ENCODE measurements at regions not wholly inside any gene's neighbourhood (a gene's known extent, or its start where the extent isn't known, plus 50 kb on each side); places are given as distances from the start of the nearest gene placed in this dataset.
A peak's percentile ranks its signal among the peaks of the same experiment; 100 is the strongest.

DNA sequence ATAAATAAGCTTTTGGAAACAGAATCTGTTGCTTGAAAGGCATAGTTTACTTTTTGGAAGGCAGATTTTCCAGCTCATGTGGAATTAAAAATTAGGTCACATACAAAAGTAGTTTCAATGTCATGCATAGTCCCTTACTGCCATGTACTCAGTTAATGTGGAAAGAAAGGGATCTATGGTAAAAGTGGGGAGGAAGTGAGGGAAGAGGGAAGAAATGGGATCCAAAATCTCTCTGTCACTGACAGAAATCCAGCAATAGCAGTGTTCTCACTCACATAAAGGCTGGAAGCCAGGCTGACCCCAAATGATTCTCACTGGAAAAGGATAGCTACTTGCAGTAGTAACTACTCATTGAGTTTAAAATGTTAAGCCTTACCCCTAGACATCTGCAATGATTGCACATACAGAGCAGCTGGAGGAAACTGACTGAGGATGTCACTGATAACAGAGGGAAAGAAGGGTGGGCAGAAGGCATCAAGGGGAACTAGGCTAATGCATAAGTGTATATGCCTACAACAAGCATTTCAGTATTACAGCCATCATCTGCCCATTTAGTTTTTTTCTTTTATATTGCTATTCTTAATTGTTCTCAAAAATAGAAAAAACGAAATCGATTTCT is 445.6 kb downstream of the FAT4 start:
- TF ChIP-seq EZH2 (IDR thresholded peaks at IDR 0.05; ENCODE audit: low read length, missing control alignments): no peak
- TF ChIP-seq, protein P1, sequence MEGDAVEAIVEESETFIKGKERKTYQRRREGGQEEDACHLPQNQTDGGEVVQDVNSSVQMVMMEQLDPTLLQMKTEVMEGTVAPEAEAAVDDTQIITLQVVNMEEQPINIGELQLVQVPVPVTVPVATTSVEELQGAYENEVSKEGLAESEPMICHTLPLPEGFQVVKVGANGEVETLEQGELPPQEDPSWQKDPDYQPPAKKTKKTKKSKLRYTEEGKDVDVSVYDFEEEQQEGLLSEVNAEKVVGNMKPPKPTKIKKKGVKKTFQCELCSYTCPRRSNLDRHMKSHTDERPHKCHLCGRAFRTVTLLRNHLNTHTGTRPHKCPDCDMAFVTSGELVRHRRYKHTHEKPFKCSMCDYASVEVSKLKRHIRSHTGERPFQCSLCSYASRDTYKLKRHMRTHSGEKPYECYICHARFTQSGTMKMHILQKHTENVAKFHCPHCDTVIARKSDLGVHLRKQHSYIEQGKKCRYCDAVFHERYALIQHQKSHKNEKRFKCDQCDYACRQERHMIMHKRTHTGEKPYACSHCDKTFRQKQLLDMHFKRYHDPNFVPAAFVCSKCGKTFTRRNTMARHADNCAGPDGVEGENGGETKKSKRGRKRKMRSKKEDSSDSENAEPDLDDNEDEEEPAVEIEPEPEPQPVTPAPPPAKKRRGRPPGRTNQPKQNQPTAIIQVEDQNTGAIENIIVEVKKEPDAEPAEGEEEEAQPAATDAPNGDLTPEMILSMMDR (conservative IDR thresholded peaks at IDR 0.05 in 1 of 2, IDR thresholded peaks at IDR 0.05 in 1 of 2; ENCODE audit: low read depth in 1 of 2, low read length in 2 of 2): no peak
- H3K9ac ChIP-seq (ENCODE audit: insufficient read depth, low read length): no peak overlapping the region
- no peak for DNase-seq (ENCODE audit: low read depth in 2 of 2)
- H3K27ac ChIP-seq (ENCODE audit: insufficient read depth, low read length): no peak overlapping the region
- H3K79me2 ChIP-seq (ENCODE audit: control insufficient read depth, insufficient read depth, low read length): no peaks in the 10 kb centered on the region
- no peaks in the 10 kb centered on the region for H3K4me1 ChIP-seq (ENCODE audit: control insufficient read depth, extremely low read depth, insufficient read depth, low read length)
- H3K4me2 ChIP-seq (ENCODE audit: extremely low read depth, insufficient read depth, low read length): no peak overlapping the region
- H4K20me1 ChIP-seq (ENCODE audit: control insufficient read depth, extremely low read depth, insufficient read depth, low read length): no peaks in the 10 kb centered on the region
- H3K36me3 ChIP-seq (ENCODE audit: control insufficient read depth, insufficient read depth, low read length): no peaks in the 10 kb centered on the region
- no peaks in the 10 kb centered on the region for H3K9me3 ChIP-seq (ENCODE audit: control insufficient read depth, insufficient read depth, low read depth, low read length)
- peak overlapping the region; percentile 3 for H2AFZ ChIP-seq (ENCODE audit: low read length)
- no peak overlapping the region for H3K4me3 ChIP-seq (replicated peaks in 1 of 4; ENCODE audit: control extremely low read depth in 1 of 4, insufficient read depth in 1 of 4, low read depth in 3 of 4, low read length in 4 of 4)
- no peaks in the 10 kb centered on the region for H3K27me3 ChIP-seq (ENCODE audit: control insufficient read depth, insufficient read depth, low read length)

DNA sequence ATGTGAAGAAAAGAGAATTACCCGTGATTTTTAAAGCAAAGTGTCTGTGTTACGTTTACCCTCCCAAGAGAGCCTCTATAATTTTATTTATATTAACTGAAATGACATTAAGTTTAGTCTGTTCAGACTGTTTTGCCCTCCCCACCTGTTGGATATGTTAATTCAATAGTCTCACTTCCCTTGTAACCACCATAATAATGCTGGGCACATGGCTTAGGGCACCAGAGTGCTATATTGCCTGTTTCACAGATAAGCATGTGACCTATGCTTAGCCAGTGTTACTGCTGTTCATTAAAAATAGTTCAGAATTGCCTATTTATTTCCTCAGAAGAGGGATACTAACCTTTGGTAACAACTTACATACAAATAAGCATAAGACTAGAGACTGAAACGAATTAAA is 446.2 kb downstream of the FAT4 start:
- H2AFZ ChIP-seq (ENCODE audit: low read length): no peak overlapping the region
- no peak for DNase-seq (ENCODE audit: low read depth in 2 of 2)

DNA sequence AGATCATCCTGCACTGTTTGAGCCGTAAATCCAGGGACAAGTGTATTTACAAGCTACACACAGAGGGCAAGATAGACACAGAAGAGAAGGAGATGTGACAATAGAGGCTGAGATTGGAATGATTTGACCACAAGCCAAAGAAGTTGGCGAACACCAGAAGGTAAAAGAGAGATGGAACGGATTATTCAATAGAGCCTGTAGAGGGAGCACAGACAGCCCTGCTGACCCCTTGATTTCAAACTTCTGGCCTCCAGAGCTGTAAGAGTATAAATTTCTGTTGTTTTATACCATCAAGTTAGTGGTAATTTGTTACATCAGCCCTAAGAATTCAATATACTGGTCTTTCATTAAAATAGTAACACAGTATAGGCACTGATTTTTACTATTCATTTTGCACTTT is 447.8 kb downstream of the FAT4 start:
- TF ChIP-seq EZH2 (IDR thresholded peaks at IDR 0.05; ENCODE audit: low read length, missing control alignments): no peak
- TF ChIP-seq, protein P1 (conservative IDR thresholded peaks at IDR 0.05 in 1 of 2, IDR thresholded peaks at IDR 0.05 in 1 of 2; ENCODE audit: low read depth in 1 of 2, low read length in 2 of 2): peak in 1 of 2 donors; percentile 35
- no peak overlapping the region for H2AFZ ChIP-seq (ENCODE audit: low read length)
- no peaks in the 10 kb centered on the region for H3K4me1 ChIP-seq (ENCODE audit: control insufficient read depth, extremely low read depth, insufficient read depth, low read length)
- H3K4me2 ChIP-seq (ENCODE audit: extremely low read depth, insufficient read depth, low read length): no peak overlapping the region
- H3K36me3 ChIP-seq (ENCODE audit: control insufficient read depth, insufficient read depth, low read length): no peaks in the 10 kb centered on the region
- no peaks in the 10 kb centered on the region for H3K9me3 ChIP-seq (ENCODE audit: control insufficient read depth, insufficient read depth, low read depth, low read length)
- no peak overlapping the region for H3K9ac ChIP-seq (ENCODE audit: insufficient read depth, low read length)
- no peak overlapping the region for H3K4me3 ChIP-seq (replicated peaks in 1 of 4; ENCODE audit: control extremely low read depth in 1 of 4, insufficient read depth in 1 of 4, low read depth in 3 of 4, low read length in 4 of 4)
- no peak overlapping the region for H3K27ac ChIP-seq (ENCODE audit: insufficient read depth, low read length)
- DNase-seq (ENCODE audit: low read depth in 2 of 2): no peak
- H3K27me3 ChIP-seq (ENCODE audit: control insufficient read depth, insufficient read depth, low read length): no peaks in the 10 kb centered on the region
- H3K79me2 ChIP-seq (ENCODE audit: control insufficient read depth, insufficient read depth, low read length): no peaks in the 10 kb centered on the region
- no peaks in the 10 kb centered on the region for H4K20me1 ChIP-seq (ENCODE audit: control insufficient read depth, extremely low read depth, insufficient read depth, low read length)

More for the DNA sequence above, 446.2 kb downstream of the FAT4 start:
- no peak overlapping the region for H3K27ac ChIP-seq (ENCODE audit: insufficient read depth, low read length)
- H3K36me3 ChIP-seq (ENCODE audit: control insufficient read depth, insufficient read depth, low read length): no peaks in the 10 kb centered on the region
- H3K9ac ChIP-seq (ENCODE audit: insufficient read depth, low read length): no peak overlapping the region
- TF ChIP-seq, protein P1 (conservative IDR thresholded peaks at IDR 0.05 in 1 of 2, IDR thresholded peaks at IDR 0.05 in 1 of 2; ENCODE audit: low read depth in 1 of 2, low read length in 2 of 2): no peak
- no peak for TF ChIP-seq EZH2 (IDR thresholded peaks at IDR 0.05; ENCODE audit: low read length, missing control alignments)
- H3K4me3 ChIP-seq (replicated peaks in 1 of 4; ENCODE audit: control extremely low read depth in 1 of 4, insufficient read depth in 1 of 4, low read depth in 3 of 4, low read length in 4 of 4): no peak overlapping the region
- no peaks in the 10 kb centered on the region for H3K79me2 ChIP-seq (ENCODE audit: control insufficient read depth, insufficient read depth, low read length)
- H3K4me2 ChIP-seq (ENCODE audit: extremely low read depth, insufficient read depth, low read length): no peak overlapping the region
- H3K9me3 ChIP-seq (ENCODE audit: control insufficient read depth, insufficient read depth, low read depth, low read length): no peaks in the 10 kb centered on the region
- no peaks in the 10 kb centered on the region for H4K20me1 ChIP-seq (ENCODE audit: control insufficient read depth, extremely low read depth, insufficient read depth, low read length)
- no peaks in the 10 kb centered on the region for H3K4me1 ChIP-seq (ENCODE audit: control insufficient read depth, extremely low read depth, insufficient read depth, low read length)
- H3K27me3 ChIP-seq (ENCODE audit: control insufficient read depth, insufficient read depth, low read length): no peaks in the 10 kb centered on the region

Data from fibroblast of lung (primary cell).